Cardiac muscle cell (in vitro differentiated cells and primary cell): ENCODE measurements at regions not wholly inside any gene's neighbourhood (a gene's known extent, or its start where the extent isn't known, plus 50 kb on each side); places are given as distances from the start of the nearest gene placed in this dataset.

Experiments
- DNase-seq, 2 donors: peaks; one replicate each; pipeline versions ENCODE4 v3.0.0 to v3.0.0-alpha.2; 2010 to 2017; ENCODE audit warnings: low read depth in 1 of 2, low spot score in 1 of 2
- H3K27ac ChIP-seq: fragments of 200-600 bp; sonication (generic); 2 replicates; pipeline ENCODE4 v1.5.1; 2016
- H3K27me3 ChIP-seq: fragments of 200-600 bp; sonication (generic); 2 replicates; pipeline ENCODE4 v1.6.0; 2016; ENCODE audit warnings: control low read depth
- H3K36me3 ChIP-seq: fragments of 200-600 bp; sonication (generic); 2 replicates; pipeline ENCODE4 v1.5.1; 2016; ENCODE audit warnings: control low read depth
- H3K4me1 ChIP-seq: fragments of 200-600 bp; sonication (generic); 2 replicates; pipeline ENCODE4 v1.8.1; 2017; ENCODE audit warnings: low read depth, mild to moderate bottlenecking, mixed run types
- H3K4me3 ChIP-seq: fragments of 200-600 bp; sonication (generic); 2 replicates; pipeline ENCODE4 v1.5.1; 2016; ENCODE audit warnings: mild to moderate bottlenecking
- H3K9me3 ChIP-seq: fragments of 200-600 bp; sonication (generic); 2 replicates; pipeline ENCODE4 v1.5.1; 2017; ENCODE audit warnings: low read depth, mild to moderate bottlenecking, control low read depth
- CTCF ChIP-seq: IDR thresholded peaks from 2 replicates; pipeline ENCODE4 v1.5.1; 2012; ENCODE audit warnings: low read depth, mild to moderate bottlenecking, low read length

- no peak for TF ChIP-seq CTCF
- Histone ChIP-seq H3K27me3 (no peaks in the 10 kb centered on the region), H3K36me3 (no peaks in the 10 kb centered on the region), H3K4me3 (no peak overlapping the region), H3K27ac (no peak overlapping the region), H3K4me1 (no peaks in the 10 kb centered on the region), H3K9me3 (no peaks in the 10 kb centered on the region)
- no peak for DNase-seq
Measured at GRCh38 chr4:75376543-75376942, 137.7 kb downstream of the RCHY1 start.

- H3K4me3 ChIP-seq, result no peak overlapping the region
- no peaks in the 10 kb centered on the region for H3K9me3 ChIP-seq
- no peaks in the 10 kb centered on the region for H3K36me3 ChIP-seq
- no peak overlapping the region for H3K27ac ChIP-seq
- no peak for DNase-seq
- no peak for TF ChIP-seq CTCF
- H3K4me1 ChIP-seq, result no peaks in the 10 kb centered on the region
- H3K27me3 ChIP-seq, result no peaks in the 10 kb centered on the region
Measured at GRCh38 chr4:75371915-75372314, 142.3 kb downstream of the RCHY1 start.

- no peaks in the 10 kb centered on the region for H3K27me3 ChIP-seq
- no peak for TF ChIP-seq CTCF
- no peak overlapping the region for H3K4me3 ChIP-seq
- H3K27ac ChIP-seq, result no peak overlapping the region
- no peak for DNase-seq
- no peaks in the 10 kb centered on the region for H3K9me3 ChIP-seq
- no peaks in the 10 kb centered on the region for H3K4me1 ChIP-seq
- H3K36me3 ChIP-seq, result no peaks in the 10 kb centered on the region
Measured at GRCh38 chr4:75370576-75370975, 143.6 kb downstream of the RCHY1 start.

- TF ChIP-seq CTCF, result no peak
- H3K27ac ChIP-seq, result no peak overlapping the region
- H3K4me1 ChIP-seq, result no peaks in the 10 kb centered on the region
- no peak overlapping the region for H3K4me3 ChIP-seq
- H3K27me3 ChIP-seq, result no peaks in the 10 kb centered on the region
- H3K36me3 ChIP-seq, result no peaks in the 10 kb centered on the region
- DNase-seq, result peak in 1 of 2 donors; percentile 55
- H3K9me3 ChIP-seq, result no peaks in the 10 kb centered on the region
Measured at GRCh38 chr4:75345423-75345822, 168.8 kb downstream of the RCHY1 start.

- peak in 1 of 2 donors; percentile 76 for DNase-seq
- H3K27ac ChIP-seq, result no peak overlapping the region
- H3K27me3 ChIP-seq, result no peaks in the 10 kb centered on the region
- no peaks in the 10 kb centered on the region for H3K4me1 ChIP-seq
- no peaks in the 10 kb centered on the region for H3K9me3 ChIP-seq
- no peak overlapping the region for H3K4me3 ChIP-seq
- TF ChIP-seq CTCF, result no peak
- H3K36me3 ChIP-seq, result no peaks in the 10 kb centered on the region
Measured at GRCh38 chr4:75344915-75345314, 169.3 kb downstream of the RCHY1 start.

- Histone ChIP-seq H3K27me3 (no peaks in the 10 kb centered on the region), H3K9me3 (no peaks in the 10 kb centered on the region), H3K4me1 (no peaks in the 10 kb centered on the region), H3K36me3 (no peaks in the 10 kb centered on the region), H3K27ac (no peak overlapping the region), H3K4me3 (no peak overlapping the region)
- no peak for DNase-seq
- no peak for TF ChIP-seq CTCF
Measured at GRCh38 chr4:75343333-75343732, 170.9 kb downstream of the RCHY1 start.
